ENCODE measurements at regions not wholly inside any gene's neighbourhood (a gene's known extent, or its start where the extent isn't known, plus 50 kb on each side); places are given as distances from the start of the nearest gene placed in this dataset.

DNA sequence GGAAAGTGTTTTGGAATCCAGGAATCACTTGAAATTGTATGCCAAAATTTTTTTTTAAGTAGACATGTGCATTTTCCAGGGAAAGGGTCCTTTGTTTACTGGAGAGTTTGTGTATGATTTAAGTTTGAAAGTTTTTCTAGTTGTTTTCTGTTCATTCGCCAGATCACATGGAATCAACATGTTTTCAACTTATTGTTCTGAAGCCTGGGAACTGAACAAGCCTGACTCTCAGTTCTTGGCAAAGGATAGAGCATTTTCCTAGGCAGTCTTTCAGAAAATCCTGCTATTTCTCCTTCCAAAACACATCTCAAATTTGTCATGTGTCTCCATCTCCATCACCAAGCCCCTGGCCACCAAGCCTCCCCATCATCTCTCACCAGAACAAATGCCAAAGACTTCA, 374.8 kb downstream of the MAFB start:
- DNase-seq = no peak
- 85 to 89% methylated on average over 1 of the region's 1 CpG for WGBS, 2 donors
- TF ChIP-seq, protein P1, sequence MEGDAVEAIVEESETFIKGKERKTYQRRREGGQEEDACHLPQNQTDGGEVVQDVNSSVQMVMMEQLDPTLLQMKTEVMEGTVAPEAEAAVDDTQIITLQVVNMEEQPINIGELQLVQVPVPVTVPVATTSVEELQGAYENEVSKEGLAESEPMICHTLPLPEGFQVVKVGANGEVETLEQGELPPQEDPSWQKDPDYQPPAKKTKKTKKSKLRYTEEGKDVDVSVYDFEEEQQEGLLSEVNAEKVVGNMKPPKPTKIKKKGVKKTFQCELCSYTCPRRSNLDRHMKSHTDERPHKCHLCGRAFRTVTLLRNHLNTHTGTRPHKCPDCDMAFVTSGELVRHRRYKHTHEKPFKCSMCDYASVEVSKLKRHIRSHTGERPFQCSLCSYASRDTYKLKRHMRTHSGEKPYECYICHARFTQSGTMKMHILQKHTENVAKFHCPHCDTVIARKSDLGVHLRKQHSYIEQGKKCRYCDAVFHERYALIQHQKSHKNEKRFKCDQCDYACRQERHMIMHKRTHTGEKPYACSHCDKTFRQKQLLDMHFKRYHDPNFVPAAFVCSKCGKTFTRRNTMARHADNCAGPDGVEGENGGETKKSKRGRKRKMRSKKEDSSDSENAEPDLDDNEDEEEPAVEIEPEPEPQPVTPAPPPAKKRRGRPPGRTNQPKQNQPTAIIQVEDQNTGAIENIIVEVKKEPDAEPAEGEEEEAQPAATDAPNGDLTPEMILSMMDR (IDR thresholded peaks at IDR 0.05) = no peak
- TF ChIP-seq EP300 (IDR thresholded peaks at IDR 0.05) (no peak), POLR2AphosphoS5 (IDR thresholded peaks at IDR 0.05) (no peak), POLR2A (IDR thresholded peaks at IDR 0.05) (no peak)
- intact Hi-C loops (cut with DNase I) = no loop called here
- H3K27me3 ChIP-seq = no peaks in the 10 kb centered on the region
- no peaks in the 10 kb centered on the region for H3K36me3 ChIP-seq
- no peaks in the 10 kb centered on the region for H3K4me1 ChIP-seq
- H3K9me3 ChIP-seq = no peaks in the 10 kb centered on the region
- no peak overlapping the region for H3K27ac ChIP-seq
- no peak overlapping the region for H3K4me3 ChIP-seq

DNA sequence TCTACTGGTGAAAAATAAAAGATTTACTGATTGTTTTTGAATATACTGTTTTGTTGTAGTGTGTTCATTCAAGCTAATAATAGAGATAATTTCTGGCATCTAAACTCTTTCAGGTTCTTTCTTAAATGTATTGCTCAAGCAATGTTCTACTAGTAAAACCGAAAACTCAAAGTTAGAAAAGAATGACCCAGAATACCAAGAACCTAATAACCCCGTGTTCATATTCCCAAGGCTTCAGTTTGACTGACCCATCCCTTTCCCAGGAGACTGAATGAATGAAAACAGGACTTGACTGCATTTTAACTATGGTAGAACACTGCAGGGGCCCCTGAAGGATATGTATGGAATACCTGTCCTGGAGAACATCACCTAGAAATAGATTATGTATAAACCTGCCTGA, 375.3 kb downstream of the MAFB start:
- Histone ChIP-seq H3K4me1 (no peaks in the 10 kb centered on the region), H3K36me3 (no peaks in the 10 kb centered on the region), H3K9me3 (no peaks in the 10 kb centered on the region), H3K4me3 (no peak overlapping the region), H3K27me3 (no peaks in the 10 kb centered on the region), H3K27ac (no peak overlapping the region)
- DNase-seq = no peak
- 83 to 88% methylated on average over 2 of the region's 2 CpGs for whole genome bisulfite sequencing, 2 donors
- TF ChIP-seq POLR2A (IDR thresholded peaks at IDR 0.05) (no peak), EP300 (IDR thresholded peaks at IDR 0.05) (no peak), POLR2AphosphoS5 (IDR thresholded peaks at IDR 0.05) (no peak)
- TF ChIP-seq, protein P1 (IDR thresholded peaks at IDR 0.05) = no peak
- intact Hi-C loops (cut with DNase I) = no loop called here

DNA sequence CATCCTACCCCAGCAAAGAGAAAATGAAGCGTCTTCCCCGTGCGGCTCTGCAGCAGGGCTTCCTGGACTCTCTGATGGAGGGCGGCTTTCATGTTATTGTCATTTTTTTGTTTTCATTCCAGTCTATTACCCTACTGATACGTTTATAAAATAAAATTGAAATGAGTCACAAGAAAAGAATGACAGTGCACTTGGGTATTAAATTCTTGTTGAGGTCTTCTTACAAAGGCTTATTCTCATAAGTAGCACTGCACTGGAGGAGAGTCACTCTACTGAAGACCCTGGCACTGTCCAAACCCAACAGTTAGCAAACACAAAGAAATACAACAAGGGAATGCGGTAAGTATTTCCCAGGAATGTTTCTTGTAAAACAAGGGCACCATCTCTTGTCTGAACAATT, 379.3 kb downstream of the MAFB start:
- Histone ChIP-seq H3K36me3 (no peaks in the 10 kb centered on the region), H3K4me3 (no peak overlapping the region), H3K27ac (no peak overlapping the region), H3K27me3 (no peaks in the 10 kb centered on the region), H3K9me3 (no peaks in the 10 kb centered on the region), H3K4me1 (peaks cover 0 to 5% (median 0%) of the 10 kb centered on the region in 4 donors)
- TF ChIP-seq, protein P1 (IDR thresholded peaks at IDR 0.05) = no peak
- no peak for TF ChIP-seq POLR2AphosphoS5 (IDR thresholded peaks at IDR 0.05)
- no peak for TF ChIP-seq EP300 (IDR thresholded peaks at IDR 0.05)
- TF ChIP-seq POLR2A (IDR thresholded peaks at IDR 0.05) = no peak
- WGBS, 2 donors = 85 to 86% methylated on average over 6 of the region's 6 CpGs
- no peak for DNase-seq
- intact Hi-C loops (cut with DNase I) = no loop called here

DNA sequence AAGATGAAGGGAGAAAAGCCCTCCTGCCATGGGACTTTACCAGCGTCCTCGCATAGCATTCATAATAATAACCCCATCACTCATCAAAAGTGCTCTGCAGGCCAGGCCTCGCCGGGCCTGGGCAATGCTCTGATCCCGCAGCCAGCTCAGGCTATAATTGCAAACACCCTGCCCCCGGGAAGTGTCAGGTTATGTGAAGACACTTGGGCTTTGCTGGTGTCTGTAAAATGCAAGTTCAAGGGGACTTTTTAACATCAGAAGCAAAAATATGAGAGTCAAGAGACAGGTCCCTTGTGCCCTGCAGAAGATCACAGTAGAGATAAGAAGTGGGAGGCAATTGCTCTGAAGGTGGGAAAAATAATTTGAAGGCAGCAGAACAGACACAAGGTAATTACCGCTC, 381.0 kb downstream of the MAFB start:
- DNase-seq = no peak
- Histone ChIP-seq H3K27me3 (no peaks in the 10 kb centered on the region), H3K9me3 (no peaks in the 10 kb centered on the region), H3K36me3 (no peaks in the 10 kb centered on the region), H3K4me3 (no peak overlapping the region), H3K27ac (no peak overlapping the region), H3K4me1 (peaks cover 0 to 5% (median 0%) of the 10 kb centered on the region in 4 donors)
- no peak for TF ChIP-seq EP300 (IDR thresholded peaks at IDR 0.05)
- TF ChIP-seq, protein P1 (IDR thresholded peaks at IDR 0.05) = no peak
- TF ChIP-seq POLR2AphosphoS5 (IDR thresholded peaks at IDR 0.05) = no peak
- TF ChIP-seq POLR2A (IDR thresholded peaks at IDR 0.05) = no peak
- intact Hi-C loops (cut with DNase I) = no loop called here
- 81 to 92% methylated on average over 7 of the region's 7 CpGs for WGBS, 2 donors

DNA sequence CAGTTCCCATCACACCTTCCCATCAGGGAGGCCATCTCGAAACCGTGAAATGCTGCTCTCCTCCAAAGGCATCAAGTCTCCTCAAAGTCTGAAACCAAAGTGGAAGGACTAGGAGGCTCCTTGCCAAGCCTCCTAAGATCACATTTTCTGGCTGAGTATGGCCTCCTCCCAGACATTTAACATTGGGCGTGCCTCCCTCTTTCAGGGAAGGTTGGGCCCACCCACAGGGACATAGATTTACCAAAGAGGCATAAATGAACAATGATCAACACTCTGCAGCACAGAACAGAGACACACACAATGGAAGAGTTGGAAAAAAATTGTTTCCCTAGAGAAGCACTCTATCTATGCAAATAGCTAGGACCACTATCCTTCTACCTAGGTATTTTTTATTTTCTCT, 381.8 kb downstream of the MAFB start:
- peaks cover 0 to 5% (median 0%) of the 10 kb centered on the region in 4 donors for H3K4me1 ChIP-seq
- WGBS, 2 donors = 68 to 83% methylated on average over 3 of the region's 3 CpGs
- no peak overlapping the region for H3K4me3 ChIP-seq
- H3K27ac ChIP-seq = no peak overlapping the region
- DNase-seq = no peak
- no peaks in the 10 kb centered on the region for H3K36me3 ChIP-seq
- TF ChIP-seq EP300 (IDR thresholded peaks at IDR 0.05) (no peak), POLR2A (IDR thresholded peaks at IDR 0.05) (no peak), POLR2AphosphoS5 (IDR thresholded peaks at IDR 0.05) (no peak)
- TF ChIP-seq, protein P1 (IDR thresholded peaks at IDR 0.05) = no peak
- H3K9me3 ChIP-seq = no peaks in the 10 kb centered on the region
- no peaks in the 10 kb centered on the region for H3K27me3 ChIP-seq
- intact Hi-C loops (cut with DNase I) = no loop called here

All from sigmoid colon (tissue), 6 donors.